CD4-positive, alpha-beta T cell (primary cell): ENCODE measurements at regions not wholly inside any gene's neighbourhood (a gene's known extent, or its start where the extent isn't known, plus 50 kb on each side); places are given as distances from the start of the nearest gene placed in this dataset.
"Not testable (repeated sequence)": the region's sequence is repeated elsewhere in the genome, so short reads cannot be mapped to it uniquely, and the experiment has no call there.

ENCODE experiments used
- ATAC-seq: fragments of 200-7000 bp; cut with Tn5 transposase; one replicate; pipeline ENCODE4 v1.10.0; 2022; ENCODE audit warnings: mild to moderate bottlenecking; ENCODE audit not compliant: poor library complexity
- CTCF ChIA-PET: fragments of 350-600 bp; sonication (Branson Sonifier 250); formaldehyde crosslinking; loops from one replicate; lab custom pipeline; 2021; ENCODE audit warnings: antibody characterized with exemption, inconsistent platforms; lab: Charles Lee
- POLR2A ChIA-PET: fragments of 350-600 bp; sonication (Branson Sonifier 250); formaldehyde crosslinking; loops from one replicate; lab custom pipeline; 2021; ENCODE audit warnings: antibody characterized with exemption, inconsistent platforms; lab: Charles Lee
- DNase-seq, 14 experiments: peaks; one replicate each; pipeline ENCODE4 v3.0.0-alpha.2; 2013 to 2020; ENCODE audit warnings: mixed read lengths in 2 of 14
- H3K27ac ChIP-seq, 2 donors: one replicate each; pipeline versions ENCODE4 v1.5.1 to v1.7.0; 2013; ENCODE audit warnings: low read length in 2 of 2, low read depth in 1 of 2, mild to moderate bottlenecking in 1 of 2
- H3K27me3 ChIP-seq, 2 experiments: 1 replicate in 1 of 2; 2 replicates in 1 of 2; pipeline versions ENCODE4 v1.6.1 to v1.7.0; 2013; ENCODE audit warnings: low read length in 2 of 2, control low read depth in 1 of 2, mild to moderate bottlenecking in 1 of 2, moderate library complexity in 1 of 2; ENCODE audit not compliant: insufficient read depth in 2 of 2, control insufficient read depth in 1 of 2
- H3K36me3 ChIP-seq: one replicate; pipeline ENCODE4 v1.6.1; 2013; ENCODE audit warnings: low read length, control low read depth; ENCODE audit not compliant: insufficient read depth
- H3K4me1 ChIP-seq: one replicate; pipeline ENCODE4 v1.6.1; 2013; ENCODE audit warnings: low read length, control low read depth; ENCODE audit not compliant: insufficient read depth
- H3K4me3 ChIP-seq: one replicate; pipeline ENCODE4 v1.5.1; 2013; ENCODE audit warnings: mild to moderate bottlenecking, low read length, moderate library complexity
- H3K9me3 ChIP-seq, 2 experiments: 1 replicate in 1 of 2; 2 replicates in 1 of 2; pipeline versions ENCODE4 v1.6.1 to v1.7.0; 2013; ENCODE audit warnings: low read length in 2 of 2, mild to moderate bottlenecking in 2 of 2, control low read depth in 1 of 2, moderate library complexity in 1 of 2; ENCODE audit not compliant: control insufficient read depth in 1 of 2, insufficient read depth in 1 of 2
- H3K27ac Mint-ChIP-seq: one replicate; pipeline ENCODE4 v1.8.0; 2020; ENCODE audit warnings: mixed read lengths
- H3K27me3 Mint-ChIP-seq: one replicate; pipeline ENCODE4 v1.8.0; 2021; ENCODE audit warnings: mixed read lengths
- H3K36me3 Mint-ChIP-seq: one replicate; pipeline ENCODE4 v1.8.0; 2021; ENCODE audit warnings: low read depth, mixed read lengths
- H3K4me1 Mint-ChIP-seq: one replicate; pipeline ENCODE4 v1.8.0; 2021; ENCODE audit warnings: low read depth, mixed read lengths
- H3K4me3 Mint-ChIP-seq: one replicate; pipeline ENCODE4 v1.8.0; 2020; ENCODE audit warnings: mild to moderate bottlenecking, mixed read lengths
- H3K9me3 Mint-ChIP-seq: one replicate; pipeline ENCODE4 v1.8.0; 2020; ENCODE audit warnings: mixed read lengths
- intact Hi-C, 2 experiments: fragments of 100-400 bp; cut with DNase I in 1 of 2; cut with micrococcal nuclease in 1 of 2; formaldehyde crosslinking; loops; one replicate each; pipeline versions ENCODE4 v1.15.1 to v1.9.0; 2023 to 2025; cut with DNase I, micrococcal nuclease
- TF ChIP-seq, protein P1 (sequence below): fragments of 200-600 bp; IDR thresholded peaks from one replicate; pipeline ENCODE4 v1.8.0; 2022; ENCODE audit warnings: antibody characterized with exemption, mild to moderate bottlenecking

DNA sequence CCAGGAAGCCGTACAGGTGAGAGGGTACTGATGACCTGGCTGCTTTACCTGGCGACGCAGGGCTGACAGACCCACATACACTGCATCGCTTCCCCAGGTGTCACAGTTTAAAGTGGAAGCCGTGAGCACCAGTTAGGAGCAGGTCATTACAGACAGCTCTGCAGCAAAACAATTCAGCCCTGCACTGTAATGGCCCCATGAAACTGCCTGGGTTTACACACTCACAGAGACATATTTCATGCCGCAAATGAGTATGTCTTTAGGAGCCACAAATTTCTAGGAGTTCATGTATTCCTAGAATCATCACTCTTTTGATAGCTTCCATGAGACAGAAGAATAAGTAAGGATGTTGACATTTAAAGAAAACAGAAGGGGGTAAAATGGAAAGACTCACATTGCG lies 723.1 kb downstream of the MATN1 start:
- no peaks in the 10 kb centered on the region for H3K36me3 Mint-ChIP-seq
- H3K4me1 Mint-ChIP-seq: no peaks in the 10 kb centered on the region
- no peak overlapping the region for H3K4me3 ChIP-seq
- peaks cover 0 to 11% of the 10 kb centered on the region in 2 experiments for H3K9me3 ChIP-seq
- peaks cover 3% of the 10 kb centered on the region for H3K9me3 Mint-ChIP-seq
- H3K27ac ChIP-seq: no peak overlapping the region
- DNase-seq (no peak), ATAC-seq (no peak)
- no peaks in the 10 kb centered on the region for H3K27me3 ChIP-seq
- no peaks in the 10 kb centered on the region for H3K36me3 ChIP-seq
- no peak overlapping the region for H3K4me3 Mint-ChIP-seq
- no peaks in the 10 kb centered on the region for H3K4me1 ChIP-seq
- no peak overlapping the region for H3K27ac Mint-ChIP-seq
- TF ChIP-seq, protein P1, sequence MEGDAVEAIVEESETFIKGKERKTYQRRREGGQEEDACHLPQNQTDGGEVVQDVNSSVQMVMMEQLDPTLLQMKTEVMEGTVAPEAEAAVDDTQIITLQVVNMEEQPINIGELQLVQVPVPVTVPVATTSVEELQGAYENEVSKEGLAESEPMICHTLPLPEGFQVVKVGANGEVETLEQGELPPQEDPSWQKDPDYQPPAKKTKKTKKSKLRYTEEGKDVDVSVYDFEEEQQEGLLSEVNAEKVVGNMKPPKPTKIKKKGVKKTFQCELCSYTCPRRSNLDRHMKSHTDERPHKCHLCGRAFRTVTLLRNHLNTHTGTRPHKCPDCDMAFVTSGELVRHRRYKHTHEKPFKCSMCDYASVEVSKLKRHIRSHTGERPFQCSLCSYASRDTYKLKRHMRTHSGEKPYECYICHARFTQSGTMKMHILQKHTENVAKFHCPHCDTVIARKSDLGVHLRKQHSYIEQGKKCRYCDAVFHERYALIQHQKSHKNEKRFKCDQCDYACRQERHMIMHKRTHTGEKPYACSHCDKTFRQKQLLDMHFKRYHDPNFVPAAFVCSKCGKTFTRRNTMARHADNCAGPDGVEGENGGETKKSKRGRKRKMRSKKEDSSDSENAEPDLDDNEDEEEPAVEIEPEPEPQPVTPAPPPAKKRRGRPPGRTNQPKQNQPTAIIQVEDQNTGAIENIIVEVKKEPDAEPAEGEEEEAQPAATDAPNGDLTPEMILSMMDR: no peak
- intact Hi-C loops: no loop called here
- ChIA-PET CTCF (no interaction called here), POLR2A (no interaction called here)
- H3K27me3 Mint-ChIP-seq: peaks cover 5% of the 10 kb centered on the region

DNA sequence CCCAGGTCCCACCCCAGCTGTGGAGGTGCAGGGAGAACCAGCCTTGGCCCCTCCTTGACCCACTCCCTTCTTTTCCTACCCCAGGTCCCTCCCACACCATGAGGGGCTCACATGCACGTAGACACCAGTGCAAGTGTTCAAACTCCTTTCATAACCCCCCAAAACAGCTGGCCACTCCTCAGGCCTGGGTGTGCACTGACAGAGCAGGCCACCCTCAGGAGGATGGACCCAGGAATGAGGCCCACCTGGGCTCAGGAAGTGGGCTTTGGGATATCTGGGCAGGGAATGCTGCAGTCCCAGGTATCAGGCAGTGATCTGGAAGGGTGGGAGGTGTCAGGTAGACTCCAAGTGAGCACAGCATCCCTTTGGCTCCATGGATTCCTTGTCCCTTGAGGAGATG lies 723.8 kb downstream of the MATN1 start:
- no peaks in the 10 kb centered on the region for H3K36me3 Mint-ChIP-seq

DNA sequence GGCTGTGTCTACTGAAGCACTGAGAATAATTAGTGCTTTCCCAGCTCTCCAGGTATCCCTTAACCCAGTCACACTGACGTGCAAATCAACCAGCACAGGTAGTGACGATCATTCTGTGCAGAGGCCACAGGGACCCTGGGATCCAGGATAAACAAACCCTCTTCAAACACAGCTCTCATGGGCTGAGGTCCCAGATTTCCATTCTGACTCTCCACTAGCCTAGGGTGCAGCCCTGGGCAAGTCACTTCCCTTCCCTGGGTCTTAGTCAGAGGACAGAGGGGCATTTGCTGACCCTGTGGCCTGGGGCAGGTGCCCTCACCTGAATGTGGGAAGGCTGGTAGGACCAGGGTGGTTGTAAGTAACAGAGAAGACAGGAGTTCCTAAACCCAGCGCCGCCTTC lies 724.7 kb downstream of the MATN1 start:
- POLR2A ChIA-PET: no interaction called here
- TF ChIP-seq, protein P1: no peak
- Mint-ChIP-seq H3K4me1 (no peaks in the 10 kb centered on the region), H3K4me3 (no peak overlapping the region), H3K27ac (no peak overlapping the region), H3K9me3 (peaks cover 6% of the 10 kb centered on the region), H3K36me3 (no peaks in the 10 kb centered on the region), H3K27me3 (peaks cover 5% of the 10 kb centered on the region)
- H3K4me1 ChIP-seq: no peaks in the 10 kb centered on the region
- intact Hi-C loops: no loop called here
- no peak for ATAC-seq
- H3K9me3 ChIP-seq: peaks cover 7 to 11% of the 10 kb centered on the region in 2 experiments
- CTCF ChIA-PET: no interaction called here
- no peak overlapping the region for H3K4me3 ChIP-seq
- no peaks in the 10 kb centered on the region for H3K36me3 ChIP-seq
- no peaks in the 10 kb centered on the region for H3K27me3 ChIP-seq
- H3K27ac ChIP-seq: no peak overlapping the region
- DNase-seq: no peak

More for the DNA sequence above, 723.8 kb downstream of the MATN1 start:
- no peaks in the 10 kb centered on the region for H3K4me1 ChIP-seq
- H3K4me3 ChIP-seq: no peak overlapping the region
- no peaks in the 10 kb centered on the region for H3K4me1 Mint-ChIP-seq
- H3K9me3 ChIP-seq: peaks cover 0 to 11% of the 10 kb centered on the region in 2 experiments
- peaks cover 6% of the 10 kb centered on the region for H3K9me3 Mint-ChIP-seq
- ChIA-PET CTCF (no interaction called here), POLR2A (no interaction called here)
- no peaks in the 10 kb centered on the region for H3K27me3 ChIP-seq
- no peak for ATAC-seq
- intact Hi-C loops: no loop called here
- no peak overlapping the region for H3K27ac Mint-ChIP-seq
- H3K4me3 Mint-ChIP-seq: no peak overlapping the region
- no peak for DNase-seq
- H3K27ac ChIP-seq: no peak overlapping the region
- H3K36me3 ChIP-seq: no peaks in the 10 kb centered on the region
- TF ChIP-seq, protein P1: no peak
- peaks cover 5% of the 10 kb centered on the region for H3K27me3 Mint-ChIP-seq

DNA sequence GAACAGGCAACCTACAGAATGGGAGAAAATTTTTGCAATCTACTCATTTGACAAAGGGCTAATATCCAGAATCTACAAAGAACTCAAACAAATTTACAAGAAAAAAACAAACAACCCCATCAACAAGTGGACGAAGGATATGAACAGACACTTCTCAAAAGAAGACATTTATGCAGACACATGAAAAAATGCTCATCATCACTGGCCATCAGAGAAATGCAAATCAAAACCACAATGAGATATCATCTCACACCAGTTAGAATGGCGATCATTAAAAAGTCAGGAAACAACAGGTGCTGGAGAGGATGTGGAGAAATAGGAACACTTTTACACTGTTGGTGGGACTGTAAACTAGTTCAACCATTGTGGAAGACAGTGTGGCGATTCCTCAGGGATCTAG lies 725.6 kb downstream of the MATN1 start:
- not testable (repeated sequence) for H3K4me3 ChIP-seq

More for the DNA sequence above, 725.6 kb downstream of the MATN1 start:
- H3K36me3 ChIP-seq, H3K4me1 ChIP-seq, H3K27ac ChIP-seq, H3K27me3 Mint-ChIP-seq, POLR2A ChIA-PET, H3K4me3 Mint-ChIP-seq, H3K27ac Mint-ChIP-seq, H3K36me3 Mint-ChIP-seq, H3K4me1 Mint-ChIP-seq, CTCF ChIA-PET, ATAC-seq, H3K27me3 ChIP-seq, DNase-seq, intact Hi-C loops: not testable (repeated sequence)
- peaks cover 13 to 18% of the 10 kb centered on the region in 2 experiments for H3K9me3 ChIP-seq
- H3K9me3 Mint-ChIP-seq: peaks cover 10% of the 10 kb centered on the region
